Panc1 (cell line): ENCODE measurements at regions not wholly inside any gene's neighbourhood (a gene's known extent, or its start where the extent isn't known, plus 50 kb on each side); places are given as distances from the start of the nearest gene placed in this dataset.
"Not testable (repeated sequence)": the region's sequence is repeated elsewhere in the genome, so short reads cannot be mapped to it uniquely, and the experiment has no call there.

ENCODE experiments used
- ATAC-seq: fragments of 200-7000 bp; cut with Tn5 transposase; 2 replicates; pipeline ENCODE4 v1.9.1; 2020; ENCODE audit warnings: mild to moderate bottlenecking, moderate library complexity
- BruUV-seq: library from RNA; stranded (reverse); fragments of 400-500 nt; replicated peaks from 2 replicates; lab custom pipeline; 2021; lab: Mats Ljungman, UMichigan
- CTCF ChIA-PET: fragments of 300-600 bp; sonication (Branson Sonifier 250); formaldehyde crosslinking; loops from one replicate; lab custom pipeline; 2022; ENCODE audit warnings: antibody characterized with exemption; lab: Charles Lee
- POLR2A ChIA-PET: fragments of 300-600 bp; sonication (Branson Sonifier 250); formaldehyde crosslinking; loops from one replicate; lab custom pipeline; 2022; ENCODE audit warnings: antibody characterized with exemption; lab: Charles Lee
- DNase-seq: peaks from one replicate; pipeline ENCODE4 v3.0.0-alpha.2; 2010; ENCODE audit warnings: low read depth, low spot score
- H3K27ac ChIP-seq: 2 replicates; pipeline ENCODE4 v1.5.1; 2011; ENCODE audit warnings: mild to moderate bottlenecking, low read length, inconsistent platforms
- H3K27me3 ChIP-seq: fragments of 200-500 bp; sonication (Bioruptor generic); 2 replicates; pipeline ENCODE4 v1.6.0; 2014; ENCODE audit warnings: low read length, inconsistent platforms; ENCODE audit not compliant: control insufficient read depth, insufficient read depth
- H3K36me3 ChIP-seq: fragments of 200-500 bp; sonication (Bioruptor generic); 2 replicates; pipeline ENCODE4 v1.5.1; 2014; ENCODE audit warnings: inconsistent platforms, mild to moderate bottlenecking, low read length, moderate library complexity; ENCODE audit not compliant: control insufficient read depth, insufficient read depth
- H3K4me1 ChIP-seq: 2 replicates; pipeline ENCODE4 v1.5.1; 2011; ENCODE audit warnings: inconsistent platforms, mild to moderate bottlenecking, low read length, moderate library complexity; ENCODE audit not compliant: control insufficient read depth, insufficient read depth
- H3K4me3 ChIP-seq, 2 experiments: 2 replicates each; pipeline ENCODE4 v1.5.1; 2011 to 2012; ENCODE audit warnings: low read depth in 2 of 2, low read length in 2 of 2, mild to moderate bottlenecking in 2 of 2, inconsistent platforms in 1 of 2, moderate library complexity in 1 of 2
- H3K9me3 ChIP-seq: fragments of 200-500 bp; sonication (Bioruptor generic); 2 replicates; pipeline ENCODE4 v1.5.1; 2014; ENCODE audit warnings: low read depth, mild to moderate bottlenecking, inconsistent platforms, low read length, moderate library complexity; ENCODE audit not compliant: control insufficient read depth, insufficient read depth
- POLR2AphosphoS5 ChIP-seq: IDR thresholded peaks from 2 replicates; pipeline ENCODE4 v1.6.1; 2012; ENCODE audit warnings: mild to moderate bottlenecking, low read depth, low read length, moderate library complexity
- SIN3A ChIP-seq: IDR thresholded peaks from 2 replicates; pipeline ENCODE4 v1.6.1; 2012; ENCODE audit warnings: low read depth, mild to moderate bottlenecking, low read length, moderate library complexity, borderline replicate concordance; ENCODE audit not compliant: insufficient read depth
- TCF7L2 ChIP-seq: IDR thresholded peaks from 2 replicates; pipeline ENCODE4 v1.6.1; 2011; ENCODE audit warnings: mild to moderate bottlenecking, low read depth, low read length, inconsistent platforms
- in situ Hi-C: cut with HindIII; loops from 2 replicates; pipeline ENCODE4 v1.10.0; 2016; ENCODE audit warnings: low sequenced_read_pairs, low pct_unique_long_range_greater_than_20kb
- intact Hi-C: fragments of 100-400 bp; cut with micrococcal nuclease; formaldehyde crosslinking; loops from one replicate; pipeline ENCODE4 v1.10.0; 2022; ENCODE audit not compliant: unreplicated experiment
- TF ChIP-seq, protein P1 (sequence below): fragments of 450-650 bp; IDR thresholded peaks from 2 replicates; pipeline ENCODE4 v1.5.1; 2017; ENCODE audit warnings: mild to moderate bottlenecking
- TF ChIP-seq, protein P2 (sequence below), 2 experiments: IDR thresholded peaks; 2 replicates each; pipeline ENCODE4 v1.6.1; 2011 to 2012; ENCODE audit warnings: low read depth in 2 of 2, control low read depth in 1 of 2, low read length in 1 of 2, mild to moderate bottlenecking in 1 of 2, moderate library complexity in 1 of 2; ENCODE audit not compliant: insufficient read depth in 1 of 2

DNA sequence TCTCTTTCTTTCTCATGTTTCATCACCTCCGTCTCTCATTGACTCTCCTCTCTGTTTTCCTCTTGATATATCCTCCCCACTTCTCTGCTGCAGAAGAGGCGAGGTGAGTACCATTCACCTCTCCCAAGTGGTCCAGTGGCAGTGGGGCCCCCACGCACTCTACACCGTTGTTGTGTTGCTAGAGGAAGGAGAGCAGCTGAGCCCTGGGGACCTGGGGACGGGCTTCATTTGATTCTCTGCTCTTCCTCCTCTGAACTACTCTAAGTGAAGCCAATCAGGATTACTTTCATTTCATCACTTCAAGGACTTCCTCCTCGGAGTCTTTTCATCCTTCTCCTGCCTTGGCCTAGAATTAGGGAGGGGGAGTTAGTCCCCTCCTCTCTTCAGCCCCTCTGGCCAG lies 64.6 kb downstream of the CCNE1 start:
- Histone ChIP-seq H3K4me3 (peak overlapping the region in 1 of 2 experiments; percentile 21; a peak in 2 of 4 replicates), H3K27ac (no peak overlapping the region), H3K27me3 (no peaks in the 10 kb centered on the region), H3K4me1 (peaks cover 15% of the 10 kb centered on the region), H3K36me3 (no peaks in the 10 kb centered on the region), H3K9me3 (no peaks in the 10 kb centered on the region)
- CTCF ChIA-PET, result interaction anchor here (0.6 to 0.7 kb wide), 2 partner anchors 19 to 105 kb away, joined by 3 to 7 read pairs; no protein-coding TSS in a partner anchor
- no TSS peak for BruUV-seq
- DNase-seq, result no peak
- no peak for ATAC-seq
- intact Hi-C loops (no loop called here), in situ Hi-C loops (no loop called here)
- POLR2A ChIA-PET, result no interaction called here
- TF ChIP-seq, protein P1, sequence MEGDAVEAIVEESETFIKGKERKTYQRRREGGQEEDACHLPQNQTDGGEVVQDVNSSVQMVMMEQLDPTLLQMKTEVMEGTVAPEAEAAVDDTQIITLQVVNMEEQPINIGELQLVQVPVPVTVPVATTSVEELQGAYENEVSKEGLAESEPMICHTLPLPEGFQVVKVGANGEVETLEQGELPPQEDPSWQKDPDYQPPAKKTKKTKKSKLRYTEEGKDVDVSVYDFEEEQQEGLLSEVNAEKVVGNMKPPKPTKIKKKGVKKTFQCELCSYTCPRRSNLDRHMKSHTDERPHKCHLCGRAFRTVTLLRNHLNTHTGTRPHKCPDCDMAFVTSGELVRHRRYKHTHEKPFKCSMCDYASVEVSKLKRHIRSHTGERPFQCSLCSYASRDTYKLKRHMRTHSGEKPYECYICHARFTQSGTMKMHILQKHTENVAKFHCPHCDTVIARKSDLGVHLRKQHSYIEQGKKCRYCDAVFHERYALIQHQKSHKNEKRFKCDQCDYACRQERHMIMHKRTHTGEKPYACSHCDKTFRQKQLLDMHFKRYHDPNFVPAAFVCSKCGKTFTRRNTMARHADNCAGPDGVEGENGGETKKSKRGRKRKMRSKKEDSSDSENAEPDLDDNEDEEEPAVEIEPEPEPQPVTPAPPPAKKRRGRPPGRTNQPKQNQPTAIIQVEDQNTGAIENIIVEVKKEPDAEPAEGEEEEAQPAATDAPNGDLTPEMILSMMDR, result no peak
- TF ChIP-seq TCF7L2, result no peak
- TF ChIP-seq, protein P2, sequence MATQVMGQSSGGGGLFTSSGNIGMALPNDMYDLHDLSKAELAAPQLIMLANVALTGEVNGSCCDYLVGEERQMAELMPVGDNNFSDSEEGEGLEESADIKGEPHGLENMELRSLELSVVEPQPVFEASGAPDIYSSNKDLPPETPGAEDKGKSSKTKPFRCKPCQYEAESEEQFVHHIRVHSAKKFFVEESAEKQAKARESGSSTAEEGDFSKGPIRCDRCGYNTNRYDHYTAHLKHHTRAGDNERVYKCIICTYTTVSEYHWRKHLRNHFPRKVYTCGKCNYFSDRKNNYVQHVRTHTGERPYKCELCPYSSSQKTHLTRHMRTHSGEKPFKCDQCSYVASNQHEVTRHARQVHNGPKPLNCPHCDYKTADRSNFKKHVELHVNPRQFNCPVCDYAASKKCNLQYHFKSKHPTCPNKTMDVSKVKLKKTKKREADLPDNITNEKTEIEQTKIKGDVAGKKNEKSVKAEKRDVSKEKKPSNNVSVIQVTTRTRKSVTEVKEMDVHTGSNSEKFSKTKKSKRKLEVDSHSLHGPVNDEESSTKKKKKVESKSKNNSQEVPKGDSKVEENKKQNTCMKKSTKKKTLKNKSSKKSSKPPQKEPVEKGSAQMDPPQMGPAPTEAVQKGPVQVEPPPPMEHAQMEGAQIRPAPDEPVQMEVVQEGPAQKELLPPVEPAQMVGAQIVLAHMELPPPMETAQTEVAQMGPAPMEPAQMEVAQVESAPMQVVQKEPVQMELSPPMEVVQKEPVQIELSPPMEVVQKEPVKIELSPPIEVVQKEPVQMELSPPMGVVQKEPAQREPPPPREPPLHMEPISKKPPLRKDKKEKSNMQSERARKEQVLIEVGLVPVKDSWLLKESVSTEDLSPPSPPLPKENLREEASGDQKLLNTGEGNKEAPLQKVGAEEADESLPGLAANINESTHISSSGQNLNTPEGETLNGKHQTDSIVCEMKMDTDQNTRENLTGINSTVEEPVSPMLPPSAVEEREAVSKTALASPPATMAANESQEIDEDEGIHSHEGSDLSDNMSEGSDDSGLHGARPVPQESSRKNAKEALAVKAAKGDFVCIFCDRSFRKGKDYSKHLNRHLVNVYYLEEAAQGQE (IDR thresholded peaks at IDR 0.05; ENCODE audit: insufficient read depth in 1 of 2, low read depth in 2 of 2, low read length in 1 of 2), result no peak
- TF ChIP-seq POLR2AphosphoS5, result no peak
- no peak for TF ChIP-seq SIN3A

DNA sequence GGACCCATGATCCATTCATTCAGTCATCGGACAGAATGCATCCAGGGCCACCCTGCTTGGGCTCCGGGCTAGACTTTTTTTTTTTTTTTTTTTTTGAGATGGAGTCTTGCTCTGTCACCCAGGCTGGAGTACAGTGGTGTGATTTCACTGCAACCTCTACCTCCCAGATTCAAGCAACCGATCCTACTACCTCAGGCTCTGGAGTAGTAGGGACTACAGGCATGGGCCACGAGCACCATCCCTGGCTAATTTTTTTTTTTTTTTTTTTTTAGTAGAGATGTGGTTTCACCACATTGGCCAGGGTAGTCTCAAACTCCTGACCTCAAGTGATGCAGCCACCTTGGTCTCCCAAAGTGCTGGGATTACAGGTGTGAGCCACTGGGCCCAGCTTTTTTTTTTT lies 65.1 kb downstream of the CCNE1 start:
- in situ Hi-C loops, H3K27me3 ChIP-seq, H3K27ac ChIP-seq, DNase-seq, H3K9me3 ChIP-seq, BruUV-seq, POLR2A ChIA-PET, ATAC-seq, intact Hi-C loops, H3K36me3 ChIP-seq: not testable (repeated sequence)
- peak overlapping the region in 1 of 2 experiments; percentile 21; a peak in 2 of 4 replicates for H3K4me3 ChIP-seq
- H3K4me1 ChIP-seq, result peaks cover 15% of the 10 kb centered on the region
- CTCF ChIA-PET, result interaction anchor here (0.6 to 0.7 kb wide), 3 partner anchors 19 to 81 kb away, joined by 3 to 7 read pairs (median 6); no protein-coding TSS in a partner anchor

DNA sequence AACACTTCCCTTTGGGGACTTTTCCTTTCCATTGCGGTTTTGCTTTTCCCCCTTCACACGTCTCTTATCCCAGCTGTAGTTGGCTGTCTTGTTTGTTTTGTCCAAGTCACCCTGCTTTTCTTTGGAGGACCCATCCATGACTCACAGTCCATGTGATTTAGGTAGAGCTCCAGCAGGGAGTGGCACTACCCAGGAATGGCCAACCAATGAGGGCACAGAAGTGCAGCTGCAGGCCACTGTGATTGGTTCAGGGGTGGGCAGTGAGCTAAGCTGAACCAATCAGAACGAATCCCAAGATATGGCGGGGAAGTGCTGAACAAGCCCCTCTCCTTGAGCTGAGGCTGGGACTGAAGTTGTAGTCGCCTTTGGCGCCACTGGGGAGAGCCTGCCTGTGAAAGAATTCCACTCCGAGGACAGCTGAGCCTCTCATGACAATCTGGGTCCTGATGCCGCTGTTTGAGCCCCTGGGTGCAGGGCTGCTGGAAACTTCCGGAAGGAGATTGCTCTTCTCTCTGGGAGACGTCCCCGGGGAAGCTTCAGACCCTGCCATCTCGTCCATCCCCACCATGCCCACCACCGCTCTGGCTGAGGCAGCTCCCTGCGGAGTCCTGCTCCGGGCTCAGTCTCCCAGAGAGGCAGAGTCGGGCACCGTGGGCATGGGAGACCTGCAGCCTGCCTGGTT lies 62.9 kb upstream of the URI1 start:
- ATAC-seq, result peak; percentile 71
- POLR2A ChIA-PET, result no interaction called here
- H3K4me3 ChIP-seq, result peak overlapping the region; percentile 2 to 18; a peak in 3 of 4 replicates
- intact Hi-C loops (no loop called here), in situ Hi-C loops (no loop called here)
- H3K9me3 ChIP-seq, result no peaks in the 10 kb centered on the region
- BruUV-seq, result no TSS peak
- TF ChIP-seq, protein P1, result no peak
- TF ChIP-seq TCF7L2 (no peak), SIN3A (no peak), POLR2AphosphoS5 (no peak)
- TF ChIP-seq, protein P2 (IDR thresholded peaks at IDR 0.05; ENCODE audit: insufficient read depth in 1 of 2, low read depth in 2 of 2, low read length in 1 of 2), result no peak
- DNase-seq, result peak; percentile 39
- no peaks in the 10 kb centered on the region for H3K27me3 ChIP-seq
- no peak overlapping the region for H3K27ac ChIP-seq
- peaks cover 12% of the 10 kb centered on the region for H3K4me1 ChIP-seq
- no peaks in the 10 kb centered on the region for H3K36me3 ChIP-seq
- CTCF ChIA-PET, result interaction anchor here (0.6 to 1.1 kb wide), 3 partner anchors 120 to 255 kb away, joined by 3 to 6 read pairs (median 4); no protein-coding TSS in a partner anchor
